HL-60 (cell line): ENCODE measurements at regions not wholly inside any gene's neighbourhood (a gene's known extent, or its start where the extent isn't known, plus 50 kb on each side); places are given as distances from the start of the nearest gene placed in this dataset.

ENCODE experiments used
- DNase-seq, 2 experiments: peaks; one replicate each; pipeline ENCODE4 v3.0.0-alpha.2; 2010 to 2020; ENCODE audit warnings: low read depth in 1 of 2, low spot score in 1 of 2
- H3K27ac ChIP-seq: fragments of 250-450 bp; sonication (Bioruptor Pico); replicated peaks from 2 replicates; pipeline ENCODE4 v1.5.1; 2020; ENCODE audit warnings: mild to moderate bottlenecking, moderate library complexity
- H3K27me3 ChIP-seq: fragments of 250-450 bp; sonication (Bioruptor Pico); 2 replicates; pipeline ENCODE4 v1.5.1; 2021; ENCODE audit warnings: mild to moderate bottlenecking, moderate library complexity; ENCODE audit not compliant: insufficient read depth, poor library complexity, severe bottlenecking
- H3K4me3 ChIP-seq: replicated peaks from 2 replicates; pipeline ENCODE4 v1.5.1; 2011; ENCODE audit warnings: mild to moderate bottlenecking, control low read depth, low read length; ENCODE audit not compliant: insufficient read depth
- GABPA ChIP-seq: IDR thresholded peaks from 2 replicates; pipeline ENCODE4 v1.6.1; 2012; ENCODE audit warnings: low read depth
- POLR2AphosphoS5 ChIP-seq: IDR thresholded peaks from 2 replicates; pipeline ENCODE4 v1.6.1; 2012; ENCODE audit warnings: low read depth
- REST ChIP-seq: IDR thresholded peaks from 2 replicates; pipeline ENCODE4 v1.6.1; 2012; ENCODE audit warnings: low read depth; ENCODE audit not compliant: insufficient replicate concordance
- SPI1 ChIP-seq: IDR thresholded peaks from 2 replicates; pipeline ENCODE4 v1.6.1; 2012; ENCODE audit warnings: low read depth, mild to moderate bottlenecking, borderline replicate concordance
- TF ChIP-seq, protein P1 (sequence below): IDR thresholded peaks from one replicate; pipeline ENCODE4 v1.5.1; 2011; ENCODE audit warnings: low read length, control low read depth, inconsistent platforms; ENCODE audit not compliant: insufficient read depth

DNA sequence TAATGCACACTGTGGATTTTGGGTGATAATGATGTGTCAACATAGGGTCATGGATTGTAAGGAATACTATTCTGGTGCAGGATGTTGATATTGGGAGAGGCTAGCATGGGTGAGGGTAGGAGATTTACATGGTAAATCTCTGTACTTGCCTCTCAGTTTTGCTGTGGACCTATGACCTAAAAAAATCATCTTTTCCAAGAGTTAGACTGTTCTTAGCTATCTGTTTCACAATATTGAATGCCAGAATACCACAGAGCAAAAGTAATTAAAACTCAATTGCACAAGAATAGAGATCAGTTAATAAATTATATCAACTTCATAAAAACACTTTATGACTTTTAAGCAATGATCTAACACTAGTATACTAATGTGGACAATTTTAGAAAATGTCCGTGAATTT is 651.6 kb downstream of the HTR1A start:
- TF ChIP-seq SPI1 (no peak), REST (no peak), POLR2AphosphoS5 (no peak), GABPA (no peak)
- TF ChIP-seq, protein P1, sequence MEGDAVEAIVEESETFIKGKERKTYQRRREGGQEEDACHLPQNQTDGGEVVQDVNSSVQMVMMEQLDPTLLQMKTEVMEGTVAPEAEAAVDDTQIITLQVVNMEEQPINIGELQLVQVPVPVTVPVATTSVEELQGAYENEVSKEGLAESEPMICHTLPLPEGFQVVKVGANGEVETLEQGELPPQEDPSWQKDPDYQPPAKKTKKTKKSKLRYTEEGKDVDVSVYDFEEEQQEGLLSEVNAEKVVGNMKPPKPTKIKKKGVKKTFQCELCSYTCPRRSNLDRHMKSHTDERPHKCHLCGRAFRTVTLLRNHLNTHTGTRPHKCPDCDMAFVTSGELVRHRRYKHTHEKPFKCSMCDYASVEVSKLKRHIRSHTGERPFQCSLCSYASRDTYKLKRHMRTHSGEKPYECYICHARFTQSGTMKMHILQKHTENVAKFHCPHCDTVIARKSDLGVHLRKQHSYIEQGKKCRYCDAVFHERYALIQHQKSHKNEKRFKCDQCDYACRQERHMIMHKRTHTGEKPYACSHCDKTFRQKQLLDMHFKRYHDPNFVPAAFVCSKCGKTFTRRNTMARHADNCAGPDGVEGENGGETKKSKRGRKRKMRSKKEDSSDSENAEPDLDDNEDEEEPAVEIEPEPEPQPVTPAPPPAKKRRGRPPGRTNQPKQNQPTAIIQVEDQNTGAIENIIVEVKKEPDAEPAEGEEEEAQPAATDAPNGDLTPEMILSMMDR, result no peak
- no peak for DNase-seq
- H3K4me3 ChIP-seq, result no peak overlapping the region
- H3K27me3 ChIP-seq, result no peaks in the 10 kb centered on the region
- H3K27ac ChIP-seq, result no peak overlapping the region

DNA sequence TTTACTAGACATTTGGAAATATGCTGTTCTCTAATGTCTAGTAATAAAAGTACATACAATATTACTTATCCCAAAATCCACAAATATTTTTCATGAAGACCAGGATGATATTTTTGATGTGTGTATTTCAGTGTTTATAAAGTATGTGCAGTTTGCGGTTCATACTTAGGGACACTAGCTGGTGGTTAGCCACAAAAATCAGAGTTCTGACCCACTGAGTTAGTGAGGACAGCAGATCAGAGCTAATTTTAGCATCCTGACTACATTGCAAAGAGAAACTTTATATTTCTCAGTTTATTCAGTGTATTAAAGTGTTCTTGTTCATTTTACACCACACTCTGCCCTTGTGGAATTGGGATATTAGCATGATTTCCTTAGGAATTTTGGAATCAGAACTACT is 655.3 kb downstream of the HTR1A start:
- H3K27ac ChIP-seq, result no peak overlapping the region
- DNase-seq, result no peak
- no peak for TF ChIP-seq REST
- H3K4me3 ChIP-seq, result no peak overlapping the region
- no peaks in the 10 kb centered on the region for H3K27me3 ChIP-seq

DNA sequence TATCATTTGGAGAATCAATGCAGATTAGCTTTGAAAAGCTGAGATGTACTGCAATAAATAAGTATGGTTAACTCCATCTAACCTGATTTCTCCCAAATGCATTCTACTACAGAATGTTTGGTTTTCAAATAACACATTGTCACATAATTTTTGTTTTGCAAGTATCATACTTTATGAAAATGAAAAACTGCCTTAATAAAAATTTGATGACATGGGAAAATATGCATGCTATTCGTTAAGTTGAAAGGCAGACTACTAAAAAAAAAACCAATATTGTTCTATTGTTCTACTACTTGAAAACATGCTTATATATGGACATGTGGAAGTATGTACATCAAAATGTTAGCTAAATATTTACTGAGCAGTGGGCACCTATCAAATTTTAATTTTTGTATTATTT is 668.9 kb downstream of the HTR1A start:
- no peak overlapping the region for H3K27ac ChIP-seq
- no peaks in the 10 kb centered on the region for H3K27me3 ChIP-seq
- no peak for TF ChIP-seq GABPA
- TF ChIP-seq SPI1, result no peak
- TF ChIP-seq POLR2AphosphoS5, result no peak
- TF ChIP-seq, protein P1, result no peak
- no peak for TF ChIP-seq REST
- no peak for DNase-seq
- H3K4me3 ChIP-seq, result no peak overlapping the region

- TF ChIP-seq POLR2AphosphoS5 (no peak), REST (no peak), GABPA (no peak), SPI1 (no peak)
- TF ChIP-seq, protein P1, result no peak
- no peak for DNase-seq
- no peak overlapping the region for H3K27ac ChIP-seq
- no peaks in the 10 kb centered on the region for H3K27me3 ChIP-seq
- H3K4me3 ChIP-seq, result no peak overlapping the region
Observed at GRCh38 chr5:63286724-63287123, 675.5 kb downstream of the HTR1A start.
